GM12878 (cell line): ENCODE measurements at regions not wholly inside any gene's neighbourhood (a gene's known extent, or its start where the extent isn't known, plus 50 kb on each side); places are given as distances from the start of the nearest gene placed in this dataset.

Experiments used
- ATAC-seq: fragments of 200-7000 bp; cut with Tn5 transposase; 3 replicates; pipeline ENCODE4 v1.9.1; 2020; ENCODE audit warnings: mild to moderate bottlenecking, moderate library complexity
- BruUV-seq: library from RNA; stranded (reverse); fragments of 400-500 nt; replicated peaks from 2 replicates; lab custom pipeline; 2021; lab: Mats Ljungman, UMichigan
- CTCF ChIA-PET: fragments of 300-600 bp; sonication (Branson Sonifier 250); formaldehyde crosslinking; extraction: SDS; loops from one replicate; lab custom pipeline; 2021; ENCODE audit warnings: inconsistent platforms; lab: Yijun Ruan, JAX
- POLR2A ChIA-PET: fragments of 350-600 bp; formaldehyde crosslinking; extraction: SDS; loops from one replicate; lab custom pipeline; 2021; ENCODE audit warnings: inconsistent platforms; lab: Charles Lee
- RAD21 ChIA-PET: fragments of 300-600 bp; sonication (Branson Sonifier 250); formaldehyde crosslinking; loops from one replicate; lab custom pipeline; 2023; ENCODE audit warnings: antibody characterized with exemption; ENCODE audit not compliant: unreplicated experiment; lab: Charles Lee
- SMC1A ChIA-PET: fragments of 300-600 bp; sonication (Branson Sonifier 250); formaldehyde crosslinking; loops from one replicate; lab custom pipeline; 2023; ENCODE audit not compliant: unreplicated experiment, uncharacterized antibody; lab: Charles Lee
- DNase-seq: peaks from one replicate; pipeline ENCODE4 v3.0.0-alpha.2; 2011; ENCODE audit warnings: low read depth, low spot score
- FAIRE-seq: peaks from 3 replicates; lab custom pipeline; 2011; peaks lifted over from hg19 to GRCh38; lab: Jason Lieb, UNC
- H2AFZ ChIP-seq: 2 replicates; pipeline ENCODE4 v1.6.0; 2011; ENCODE audit warnings: low read depth, low read length, control low read depth; ENCODE audit not compliant: control insufficient read depth
- H3K27ac ChIP-seq: 2 replicates; pipeline ENCODE4 v1.5.1; 2011; ENCODE audit warnings: control low read depth; ENCODE audit not compliant: control insufficient read depth, insufficient read depth
- H3K27me3 ChIP-seq, 2 experiments: replicated peaks in 1 of 2; 2 replicates each; pipeline versions ENCODE4 v1.6.0 to v1.6.1; 2011; ENCODE audit warnings: low read length in 1 of 2; ENCODE audit not compliant: control insufficient read depth in 2 of 2, insufficient read depth in 2 of 2
- H3K36me3 ChIP-seq, 2 experiments: 2 replicates each; pipeline ENCODE4 v1.5.1; 2011; ENCODE audit warnings: low read length in 1 of 2; ENCODE audit not compliant: control insufficient read depth in 2 of 2, insufficient read depth in 2 of 2
- H3K4me1 ChIP-seq: 2 replicates; pipeline ENCODE4 v1.6.1; 2011; ENCODE audit warnings: mild to moderate bottlenecking, low read length, moderate library complexity, mixed read lengths; ENCODE audit not compliant: control insufficient read depth, insufficient read depth
- H3K4me2 ChIP-seq: 2 replicates; pipeline ENCODE4 v1.6.0; 2011; ENCODE audit warnings: control low read depth; ENCODE audit not compliant: control insufficient read depth, insufficient read depth
- H3K4me3 ChIP-seq: fragments of 200-600 bp; sonication (generic); 2 replicates; pipeline ENCODE4 v1.5.1; 2016
- H3K79me2 ChIP-seq: 2 replicates; pipeline ENCODE4 v1.6.0; 2011; ENCODE audit warnings: low read length; ENCODE audit not compliant: control insufficient read depth, insufficient read depth
- H3K9ac ChIP-seq: 2 replicates; pipeline ENCODE4 v1.8.0; 2011; ENCODE audit warnings: low read length, control low read depth, mixed read lengths; ENCODE audit not compliant: control insufficient read depth, insufficient read depth
- H3K9me3 ChIP-seq: replicated peaks from 3 replicates; pipeline ENCODE4 v1.5.1; 2011; ENCODE audit warnings: mild to moderate bottlenecking, low read length; ENCODE audit not compliant: control insufficient read depth, insufficient read depth
- H4K20me1 ChIP-seq: 2 replicates; pipeline ENCODE4 v1.6.0; 2011; ENCODE audit not compliant: control insufficient read depth, insufficient read depth
- EZH2 ChIP-seq: IDR thresholded peaks from 2 replicates; pipeline ENCODE4 v1.6.1; 2012; ENCODE audit warnings: low read depth, mild to moderate bottlenecking, control low read depth, inconsistent platforms, low read length, borderline replicate concordance; ENCODE audit not compliant: control insufficient read depth
- RBBP5 ChIP-seq: fragments of 200-600 bp; sonication (generic); conservative IDR thresholded peaks from 2 replicates; pipeline ENCODE4 v1.6.1; 2016
- STAT1 ChIP-seq: fragments of 450-650 bp; conservative IDR thresholded peaks from 2 replicates; pipeline ENCODE4 v1.6.1; 2014; ENCODE audit warnings: antibody characterized with exemption, mild to moderate bottlenecking
- whole genome bisulfite sequencing: methylation state at CpG from one replicate; pipeline ENCODE4 v1.1.6; 2016; ENCODE audit warnings: low lambda C conversion rate; ENCODE audit not compliant: insufficient replicate concordance, insufficient coverage; ENCODE audit errors: missing lambda C conversion rate; 5-methylcytosine and 5-hydroxymethylcytosine counted together
- in situ Hi-C: fragments of 300-500 bp; cut with MboI; formaldehyde crosslinking; loops from 9 replicates; pipeline ENCODE4 v1.14.3; 2018; ENCODE audit warnings: mixed read lengths
- intact Hi-C: fragments of 100-400 bp; cut with micrococcal nuclease; formaldehyde crosslinking; loops from one replicate; pipeline ENCODE4 v1.14.2; 2022; ENCODE audit not compliant: unreplicated experiment
- TF ChIP-seq, protein P1 (sequence below): IDR thresholded peaks from 2 replicates; pipeline ENCODE4 v1.6.1; 2011; ENCODE audit warnings: borderline replicate concordance, low read depth, mild to moderate bottlenecking, moderate library complexity, mixed read lengths, low read length; ENCODE audit not compliant: insufficient read depth; ENCODE audit errors: extremely low read length
- TF ChIP-seq, protein P2 (sequence below): fragments of 450-650 bp; IDR thresholded peaks from 2 replicates; pipeline ENCODE4 v1.6.1; 2018; ENCODE audit warnings: borderline replicate concordance, mild to moderate bottlenecking; ENCODE audit not compliant: partially characterized antibody

DNA sequence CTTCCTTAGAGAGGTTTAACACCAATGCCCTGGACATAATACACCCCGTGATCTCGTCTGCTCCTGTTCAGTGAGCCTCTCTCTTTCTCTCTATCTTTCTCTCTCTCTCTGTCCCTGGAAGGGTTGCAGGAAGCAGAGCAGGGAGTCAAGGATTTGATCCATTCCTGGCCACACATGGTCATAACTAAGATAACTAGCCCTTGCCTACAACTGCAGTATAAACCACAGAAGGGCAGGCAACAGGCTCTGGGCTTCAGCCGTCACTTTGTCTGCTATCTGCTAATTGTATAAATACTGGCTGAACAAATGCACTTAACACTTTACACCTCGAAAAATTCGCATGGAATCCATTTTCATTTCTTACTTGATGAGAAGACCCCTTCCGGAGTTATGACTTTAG is 357.5 kb upstream of the RUNX1 start:
- H3K27ac ChIP-seq: no peak overlapping the region
- no peak for DNase-seq
- no TSS peak for BruUV-seq
- H2AFZ ChIP-seq: no peak overlapping the region
- TF ChIP-seq RBBP5: no peak
- no peak for TF ChIP-seq EZH2
- TF ChIP-seq, protein P1, sequence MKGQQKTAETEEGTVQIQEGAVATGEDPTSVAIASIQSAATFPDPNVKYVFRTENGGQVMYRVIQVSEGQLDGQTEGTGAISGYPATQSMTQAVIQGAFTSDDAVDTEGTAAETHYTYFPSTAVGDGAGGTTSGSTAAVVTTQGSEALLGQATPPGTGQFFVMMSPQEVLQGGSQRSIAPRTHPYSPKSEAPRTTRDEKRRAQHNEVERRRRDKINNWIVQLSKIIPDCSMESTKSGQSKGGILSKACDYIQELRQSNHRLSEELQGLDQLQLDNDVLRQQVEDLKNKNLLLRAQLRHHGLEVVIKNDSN: no peak
- no peak for TF ChIP-seq STAT1
- TF ChIP-seq, protein P2, sequence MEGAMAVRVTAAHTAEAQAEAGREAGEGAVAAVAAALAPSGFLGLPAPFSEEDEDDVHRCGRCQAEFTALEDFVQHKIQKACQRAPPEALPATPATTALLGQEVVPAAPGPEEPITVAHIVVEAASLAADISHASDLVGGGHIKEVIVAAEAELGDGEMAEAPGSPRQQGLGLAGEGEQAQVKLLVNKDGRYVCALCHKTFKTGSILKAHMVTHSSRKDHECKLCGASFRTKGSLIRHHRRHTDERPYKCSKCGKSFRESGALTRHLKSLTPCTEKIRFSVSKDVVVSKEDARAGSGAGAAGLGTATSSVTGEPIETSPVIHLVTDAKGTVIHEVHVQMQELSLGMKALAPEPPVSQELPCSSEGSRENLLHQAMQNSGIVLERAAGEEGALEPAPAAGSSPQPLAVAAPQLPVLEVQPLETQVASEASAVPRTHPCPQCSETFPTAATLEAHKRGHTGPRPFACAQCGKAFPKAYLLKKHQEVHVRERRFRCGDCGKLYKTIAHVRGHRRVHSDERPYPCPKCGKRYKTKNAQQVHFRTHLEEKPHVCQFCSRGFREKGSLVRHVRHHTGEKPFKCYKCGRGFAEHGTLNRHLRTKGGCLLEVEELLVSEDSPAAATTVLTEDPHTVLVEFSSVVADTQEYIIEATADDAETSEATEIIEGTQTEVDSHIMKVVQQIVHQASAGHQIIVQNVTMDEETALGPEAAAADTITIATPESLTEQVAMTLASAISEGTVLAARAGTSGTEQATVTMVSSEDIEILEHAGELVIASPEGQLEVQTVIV: no peak
- intact Hi-C loops (no loop called here), in situ Hi-C loops (loop anchor here (10.0 kb wide), 1 partner anchor 662 kb away; no protein-coding TSS in a partner anchor)
- ChIA-PET CTCF (no interaction called here), SMC1A (no interaction called here), POLR2A (no interaction called here), RAD21 (no interaction called here)
- no peaks in the 10 kb centered on the region for H3K9me3 ChIP-seq
- no peak overlapping the region for H3K4me2 ChIP-seq
- no peak overlapping the region for H3K9ac ChIP-seq
- no peak overlapping the region for H3K4me3 ChIP-seq
- no peaks in the 10 kb centered on the region for H4K20me1 ChIP-seq
- H3K27me3 ChIP-seq: peaks cover 0 to 3% of the 10 kb centered on the region in 2 experiments; a peak in 3 of 4 replicates
- no peak for FAIRE-seq
- WGBS: 29% methylated on average over 6 of the region's 6 CpGs
- ATAC-seq: no peak
- no peaks in the 10 kb centered on the region for H3K79me2 ChIP-seq
- no peaks in the 10 kb centered on the region for H3K36me3 ChIP-seq
- no peaks in the 10 kb centered on the region for H3K4me1 ChIP-seq
